Loucy (cell line): ENCODE measurements at regions not wholly inside any gene's neighbourhood (a gene's known extent, or its start where the extent isn't known, plus 50 kb on each side); places are given as distances from the start of the nearest gene placed in this dataset.

Experiments
- H2AFZ ChIP-seq: fragments of 200-600 bp; sonication (generic); 2 replicates; pipeline ENCODE4 v1.6.0; 2016; ENCODE audit warnings: antibody characterized with exemption, mild to moderate bottlenecking, low read length, moderate library complexity
- H3F3A ChIP-seq: fragments of 200-600 bp; 2 replicates; pipeline ENCODE4 v1.6.0; 2016; ENCODE audit warnings: antibody characterized with exemption, low read depth, mild to moderate bottlenecking
- H3K27me3 ChIP-seq: fragments of 200-600 bp; sonication (generic); 2 replicates; pipeline ENCODE4 v1.6.1; 2014; ENCODE audit warnings: low read length, mild to moderate bottlenecking; ENCODE audit not compliant: insufficient read depth, poor library complexity, severe bottlenecking
- H3K36me3 ChIP-seq: fragments of 200-600 bp; sonication (generic); 2 replicates; pipeline ENCODE4 v1.6.1; 2016; ENCODE audit warnings: low read length; ENCODE audit not compliant: insufficient read depth
- H3K4me1 ChIP-seq: fragments of 200-600 bp; sonication (generic); 2 replicates; pipeline ENCODE4 v1.5.1; 2014; ENCODE audit warnings: low read length, mild to moderate bottlenecking; ENCODE audit not compliant: insufficient read depth, poor library complexity, severe bottlenecking
- H3K4me2 ChIP-seq: fragments of 200-600 bp; sonication (generic); 2 replicates; pipeline ENCODE4 v1.6.0; 2014; ENCODE audit warnings: antibody characterized with exemption, low read length, low read depth, mild to moderate bottlenecking; ENCODE audit not compliant: poor library complexity, severe bottlenecking
- H3K4me3 ChIP-seq: fragments of 200-600 bp; sonication (generic); 2 replicates; pipeline ENCODE4 v1.5.1; 2014; ENCODE audit warnings: low read length, mild to moderate bottlenecking, mixed read lengths; ENCODE audit not compliant: poor library complexity, severe bottlenecking
- H3K79me2 ChIP-seq: fragments of 200-600 bp; sonication (generic); 2 replicates; pipeline ENCODE4 v1.6.1; 2014; ENCODE audit warnings: low read length; ENCODE audit not compliant: insufficient read depth
- H3K9ac ChIP-seq: fragments of 200-600 bp; sonication (generic); 2 replicates; pipeline ENCODE4 v1.6.0; 2014; ENCODE audit warnings: mild to moderate bottlenecking, low read depth, low read length, moderate library complexity; ENCODE audit not compliant: poor library complexity, severe bottlenecking
- H3K9me2 ChIP-seq: fragments of 200-600 bp; sonication (generic); replicated peaks from 2 replicates; pipeline ENCODE4 v1.6.1; 2016; ENCODE audit warnings: low read depth, low read length, mixed read lengths
- H3K9me3 ChIP-seq: fragments of 200-600 bp; sonication (generic); 2 replicates; pipeline ENCODE4 v1.6.1; 2014; ENCODE audit warnings: mild to moderate bottlenecking, antibody characterized with exemption, low read length, low read depth; ENCODE audit not compliant: insufficient read depth
- H4K20me1 ChIP-seq: fragments of 200-600 bp; sonication (generic); 2 replicates; pipeline ENCODE4 v1.6.0; 2014; ENCODE audit warnings: antibody characterized with exemption, low read length, mild to moderate bottlenecking; ENCODE audit not compliant: insufficient read depth, poor library complexity, severe bottlenecking
- CTCF ChIP-seq: fragments of 200-600 bp; sonication (generic); conservative IDR thresholded peaks from 2 replicates; pipeline ENCODE4 v1.5.1; 2014; ENCODE audit warnings: mild to moderate bottlenecking, antibody characterized with exemption, low read length
- EZH2phosphoT487 ChIP-seq: fragments of 200-600 bp; IDR thresholded peaks from 2 replicates; pipeline ENCODE4 v1.6.1; 2018; ENCODE audit warnings: antibody characterized with exemption, mild to moderate bottlenecking, moderate library complexity, borderline replicate concordance

- Histone ChIP-seq H3K4me1 (no peaks in the 10 kb centered on the region), H2AFZ (no peak overlapping the region), H3K4me3 (no peak overlapping the region), H4K20me1 (no peaks in the 10 kb centered on the region), H3F3A (no peaks in the 10 kb centered on the region), H3K79me2 (no peaks in the 10 kb centered on the region), H3K4me2 (no peak overlapping the region), H3K9ac (no peak overlapping the region), H3K9me3 (no peaks in the 10 kb centered on the region), H3K9me2 (no peaks in the 10 kb centered on the region), H3K27me3 (no peaks in the 10 kb centered on the region), H3K36me3 (no peaks in the 10 kb centered on the region)
- TF ChIP-seq CTCF (no peak), EZH2phosphoT487 (no peak)
Observed at GRCh38 chr18:60506190-60506589, 133.6 kb upstream of the MC4R start.

GRCh38 chr18:60506682-60507081 lies 134.1 kb upstream of the MC4R start:
- Histone ChIP-seq H3K79me2 (no peaks in the 10 kb centered on the region), H2AFZ (no peak overlapping the region), H3K4me2 (no peak overlapping the region), H3K4me1 (no peaks in the 10 kb centered on the region), H3K27me3 (no peaks in the 10 kb centered on the region), H3K9ac (no peak overlapping the region), H3K9me2 (no peaks in the 10 kb centered on the region), H3F3A (no peaks in the 10 kb centered on the region), H3K36me3 (no peaks in the 10 kb centered on the region), H3K9me3 (no peaks in the 10 kb centered on the region), H4K20me1 (no peaks in the 10 kb centered on the region), H3K4me3 (no peak overlapping the region)
- TF ChIP-seq EZH2phosphoT487 (no peak), CTCF (no peak)

DNA sequence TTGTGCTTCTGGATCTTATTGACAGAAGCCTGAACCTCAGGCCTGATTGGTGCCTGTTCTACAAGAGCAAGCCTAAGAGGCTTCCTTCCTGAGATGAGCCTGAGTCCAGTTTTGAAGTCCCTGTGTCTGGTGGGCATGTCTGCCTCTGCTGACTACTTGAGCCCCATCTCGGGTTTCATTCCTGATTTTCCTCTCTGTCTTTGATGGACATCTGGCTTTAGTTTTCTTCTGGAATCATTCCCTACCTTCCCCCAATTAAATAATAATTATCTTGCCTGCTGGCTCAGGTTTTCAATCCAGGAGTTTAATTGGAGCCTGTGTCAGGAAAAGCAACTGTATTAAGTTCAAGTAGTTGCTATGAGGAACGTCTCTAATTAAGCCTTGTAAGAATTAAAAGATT lies 135.5 kb upstream of the MC4R start:
- Histone ChIP-seq H4K20me1 (no peaks in the 10 kb centered on the region), H3K9me3 (no peaks in the 10 kb centered on the region), H3K27me3 (no peaks in the 10 kb centered on the region), H3K4me3 (no peak overlapping the region), H2AFZ (no peak overlapping the region), H3K79me2 (no peaks in the 10 kb centered on the region), H3F3A (no peaks in the 10 kb centered on the region), H3K9me2 (no peaks in the 10 kb centered on the region), H3K4me2 (no peak overlapping the region), H3K4me1 (no peaks in the 10 kb centered on the region), H3K9ac (no peak overlapping the region), H3K36me3 (no peaks in the 10 kb centered on the region)
- TF ChIP-seq EZH2phosphoT487 (no peak), CTCF (no peak)
